ENCODE measurements at regions not wholly inside any gene's neighbourhood (a gene's known extent, or its start where the extent isn't known, plus 50 kb on each side); places are given as distances from the start of the nearest gene placed in this dataset.

GRCh38 chr11:134759855-134760254 is 347.8 kb upstream of the B3GAT1 start:
- Histone ChIP-seq H3K79me2 (ENCODE audit: low read length) (no peaks in the 10 kb centered on the region), H3K4me3 (ENCODE audit: low read length) (no peak overlapping the region), H3K9me3 (ENCODE audit: insufficient read depth, low read length) (no peaks in the 10 kb centered on the region), H3K4me1 (ENCODE audit: low read length) (no peaks in the 10 kb centered on the region), H3K4me2 (ENCODE audit: low read length) (no peak overlapping the region), H3K27ac (ENCODE audit: low read length) (no peak overlapping the region), H3K36me3 (replicated peaks; ENCODE audit: low read depth, low read length) (no peaks in the 10 kb centered on the region), H3K9ac (ENCODE audit: low read length) (no peak overlapping the region), H3K27me3 (ENCODE audit: low read depth, low read length) (no peaks in the 10 kb centered on the region), H2AFZ (ENCODE audit: low read depth, low read length) (no peak overlapping the region), H4K20me1 (ENCODE audit: insufficient read depth, low read length) (no peaks in the 10 kb centered on the region)
- no peak for TF ChIP-seq EZH2phosphoT487 (IDR thresholded peaks at IDR 0.05; ENCODE audit: low read depth)
- no peak for TF ChIP-seq CTCF (IDR thresholded peaks at IDR 0.05; ENCODE audit: low read depth, low read length)

- H2AFZ ChIP-seq (ENCODE audit: low read depth, low read length), result no peak overlapping the region
- no peak overlapping the region for H3K9ac ChIP-seq (ENCODE audit: low read length)
- H3K27ac ChIP-seq (ENCODE audit: low read length), result no peak overlapping the region
- H3K4me3 ChIP-seq (ENCODE audit: low read length), result no peak overlapping the region
- no peak overlapping the region for H3K4me2 ChIP-seq (ENCODE audit: low read length)
- no peaks in the 10 kb centered on the region for H3K27me3 ChIP-seq (ENCODE audit: low read depth, low read length)
- TF ChIP-seq CTCF (IDR thresholded peaks at IDR 0.05; ENCODE audit: low read depth, low read length), result no peak
- no peak for TF ChIP-seq EZH2phosphoT487 (IDR thresholded peaks at IDR 0.05; ENCODE audit: low read depth)
- H3K4me1 ChIP-seq (ENCODE audit: low read length), result no peaks in the 10 kb centered on the region
- H4K20me1 ChIP-seq (ENCODE audit: insufficient read depth, low read length), result no peaks in the 10 kb centered on the region
- H3K9me3 ChIP-seq (ENCODE audit: insufficient read depth, low read length), result no peaks in the 10 kb centered on the region
- H3K36me3 ChIP-seq (replicated peaks; ENCODE audit: low read depth, low read length), result no peaks in the 10 kb centered on the region
- H3K79me2 ChIP-seq (ENCODE audit: low read length), result no peaks in the 10 kb centered on the region
Observed at GRCh38 chr11:134759274-134759673, 347.2 kb upstream of the B3GAT1 start.

- no peaks in the 10 kb centered on the region for H3K36me3 ChIP-seq (replicated peaks; ENCODE audit: low read depth, low read length)
- no peak overlapping the region for H3K27ac ChIP-seq (ENCODE audit: low read length)
- H4K20me1 ChIP-seq (ENCODE audit: insufficient read depth, low read length), result no peaks in the 10 kb centered on the region
- H2AFZ ChIP-seq (ENCODE audit: low read depth, low read length), result no peak overlapping the region
- no peak overlapping the region for H3K4me2 ChIP-seq (ENCODE audit: low read length)
- H3K4me1 ChIP-seq (ENCODE audit: low read length), result no peaks in the 10 kb centered on the region
- no peak overlapping the region for H3K4me3 ChIP-seq (ENCODE audit: low read length)
- no peaks in the 10 kb centered on the region for H3K79me2 ChIP-seq (ENCODE audit: low read length)
- no peak for TF ChIP-seq EZH2phosphoT487 (IDR thresholded peaks at IDR 0.05; ENCODE audit: low read depth)
- TF ChIP-seq CTCF (IDR thresholded peaks at IDR 0.05; ENCODE audit: low read depth, low read length), result no peak
- no peaks in the 10 kb centered on the region for H3K9me3 ChIP-seq (ENCODE audit: insufficient read depth, low read length)
- H3K27me3 ChIP-seq (ENCODE audit: low read depth, low read length), result no peaks in the 10 kb centered on the region
- no peak overlapping the region for H3K9ac ChIP-seq (ENCODE audit: low read length)
Observed at GRCh38 chr11:134758342-134758931, 346.4 kb upstream of the B3GAT1 start.

GRCh38 chr11:134757633-134758032 is 345.6 kb upstream of the B3GAT1 start:
- TF ChIP-seq EZH2phosphoT487 (IDR thresholded peaks at IDR 0.05; ENCODE audit: low read depth) (no peak), CTCF (IDR thresholded peaks at IDR 0.05; ENCODE audit: low read depth, low read length) (no peak)
- Histone ChIP-seq H3K4me1 (ENCODE audit: low read length) (no peaks in the 10 kb centered on the region), H3K79me2 (ENCODE audit: low read length) (no peaks in the 10 kb centered on the region)

More at GRCh38 chr11:134757633-134758032, 345.6 kb upstream of the B3GAT1 start:
- Histone ChIP-seq H3K9ac (ENCODE audit: low read length) (no peak overlapping the region), H3K4me2 (ENCODE audit: low read length) (no peak overlapping the region), H3K4me3 (ENCODE audit: low read length) (no peak overlapping the region), H3K27me3 (ENCODE audit: low read depth, low read length) (no peaks in the 10 kb centered on the region), H4K20me1 (ENCODE audit: insufficient read depth, low read length) (no peaks in the 10 kb centered on the region), H3K36me3 (replicated peaks; ENCODE audit: low read depth, low read length) (no peaks in the 10 kb centered on the region), H3K27ac (ENCODE audit: low read length) (no peak overlapping the region), H3K9me3 (ENCODE audit: insufficient read depth, low read length) (no peaks in the 10 kb centered on the region), H2AFZ (ENCODE audit: low read depth, low read length) (no peak overlapping the region)
